Neural crest cell (in vitro differentiated cells): ENCODE measurements at regions not wholly inside any gene's neighbourhood (a gene's known extent, or its start where the extent isn't known, plus 50 kb on each side); places are given as distances from the start of the nearest gene placed in this dataset.
A peak's percentile ranks its signal among the peaks of the same experiment; 100 is the strongest.

Experiments used
- DNase-seq: peaks from one replicate; pipeline ENCODE4 v3.0.0; 2021; ENCODE audit warnings: low read depth, mixed read lengths, low spot score
- H3K27ac Mint-ChIP-seq: one replicate; pipeline ENCODE4 v1.8.0; 2021; ENCODE audit warnings: mild to moderate bottlenecking, mixed read lengths; ENCODE audit not compliant: unreplicated experiment
- H3K27me3 Mint-ChIP-seq: 2 replicates; pipeline ENCODE4 v1.8.0; 2021; ENCODE audit warnings: low read depth, mild to moderate bottlenecking, mixed read lengths
- H3K36me3 Mint-ChIP-seq: 2 replicates; pipeline ENCODE4 v1.8.0; 2021; ENCODE audit warnings: low read depth, mild to moderate bottlenecking, mixed read lengths
- H3K4me1 Mint-ChIP-seq: 2 replicates; pipeline ENCODE4 v1.8.0; 2021; ENCODE audit warnings: mixed read lengths
- H3K4me3 Mint-ChIP-seq: one replicate; pipeline ENCODE4 v1.8.0; 2021; ENCODE audit warnings: mild to moderate bottlenecking, mixed read lengths
- H3K9me3 Mint-ChIP-seq: 2 replicates; pipeline ENCODE4 v1.8.0; 2021; ENCODE audit warnings: mixed read lengths
- CTCF ChIP-seq: fragments of 200-600 bp; sonication (generic); conservative IDR thresholded peaks from 2 replicates; pipeline ENCODE4 v1.5.0; 2021; ENCODE audit warnings: antibody characterized with exemption, mild to moderate bottlenecking

- Mint-ChIP-seq H3K4me1 (peaks cover 44% of the 10 kb centered on the region), H3K27me3 (no peaks in the 10 kb centered on the region), H3K36me3 (peaks cover 15% of the 10 kb centered on the region), H3K4me3 (peak overlapping the region; percentile 44), H3K9me3 (peaks cover 2% of the 10 kb centered on the region), H3K27ac (peak overlapping the region; percentile 45)
- no peak for DNase-seq
- no peak for TF ChIP-seq CTCF
Observed at GRCh38 chr7:46814516-46815250, 767.2 kb downstream of the TNS3 start.

- DNase-seq: no peak
- Mint-ChIP-seq H3K36me3 (peaks cover 8% of the 10 kb centered on the region), H3K4me1 (peaks cover 50% of the 10 kb centered on the region), H3K27me3 (no peaks in the 10 kb centered on the region), H3K27ac (peak overlapping the region; percentile 86), H3K4me3 (no peak overlapping the region), H3K9me3 (no peaks in the 10 kb centered on the region)
- TF ChIP-seq CTCF: no peak
Observed at GRCh38 chr7:46812101-46812675, 769.7 kb downstream of the TNS3 start.

GRCh38 chr7:46811529-46811928, 770.4 kb downstream of the TNS3 start:
- Mint-ChIP-seq H3K36me3 (peaks cover 5% of the 10 kb centered on the region), H3K9me3 (no peaks in the 10 kb centered on the region), H3K4me1 (peaks cover 50% of the 10 kb centered on the region), H3K27ac (peak overlapping the region; percentile 86), H3K27me3 (no peaks in the 10 kb centered on the region), H3K4me3 (no peak overlapping the region)
- DNase-seq: no peak
- no peak for TF ChIP-seq CTCF

DNA sequence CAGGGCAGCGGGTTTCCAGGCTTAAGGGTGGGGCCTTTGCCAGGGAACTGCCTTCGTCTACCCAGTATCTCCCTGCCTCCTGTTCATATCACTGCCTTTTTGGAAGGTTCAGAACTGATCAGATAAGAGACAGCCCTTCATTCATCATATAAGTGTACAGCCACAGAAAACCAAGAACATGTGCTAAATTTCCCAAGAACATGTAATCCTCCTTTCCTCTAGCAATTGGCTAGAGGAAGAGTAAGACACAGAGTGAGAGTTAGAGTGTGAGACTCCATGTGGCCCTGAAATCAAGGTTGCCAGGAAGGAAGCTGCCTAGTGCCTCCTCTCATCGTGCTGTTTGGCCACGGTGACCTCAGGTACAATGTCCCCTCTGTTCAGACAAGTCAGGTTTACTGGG, 770.9 kb downstream of the TNS3 start:
- Mint-ChIP-seq H3K36me3 (peaks cover 5% of the 10 kb centered on the region), H3K4me3 (no peak overlapping the region), H3K27me3 (no peaks in the 10 kb centered on the region), H3K9me3 (no peaks in the 10 kb centered on the region), H3K4me1 (peaks cover 50% of the 10 kb centered on the region), H3K27ac (peak overlapping the region; percentile 48)
- no peak for DNase-seq
- no peak for TF ChIP-seq CTCF

DNA sequence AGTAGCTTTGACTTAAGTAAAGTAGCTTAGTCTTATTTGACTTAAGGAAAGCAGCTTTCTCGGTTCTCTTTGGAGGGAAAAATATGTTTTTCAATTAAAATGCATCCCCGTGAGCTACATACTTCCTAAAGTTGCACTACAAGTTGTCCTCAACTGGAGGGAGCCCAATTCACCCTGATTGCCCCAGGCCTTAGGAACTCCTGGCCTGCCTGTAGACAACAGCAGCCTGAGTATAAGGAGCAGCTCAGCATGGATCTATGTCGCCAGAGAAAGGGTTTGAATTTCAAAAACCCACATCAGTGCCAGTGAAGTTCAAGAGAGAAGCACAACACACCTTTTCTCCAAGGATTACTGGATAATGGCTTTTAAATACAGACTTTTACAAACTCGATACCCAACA, 772.0 kb downstream of the TNS3 start:
- Mint-ChIP-seq H3K9me3 (no peaks in the 10 kb centered on the region), H3K36me3 (peaks cover 4% of the 10 kb centered on the region), H3K27me3 (no peaks in the 10 kb centered on the region), H3K27ac (peak overlapping the region; percentile 4), H3K4me1 (peaks cover 48% of the 10 kb centered on the region), H3K4me3 (no peak overlapping the region)
- TF ChIP-seq CTCF: no peak
- DNase-seq: no peak
